Panc1 (cell line): ENCODE measurements at regions not wholly inside any gene's neighbourhood (a gene's known extent, or its start where the extent isn't known, plus 50 kb on each side); places are given as distances from the start of the nearest gene placed in this dataset.

Source experiments
- ATAC-seq: fragments of 200-7000 bp; cut with Tn5 transposase; 2 replicates; pipeline ENCODE4 v1.9.1; 2020; ENCODE audit warnings: mild to moderate bottlenecking, moderate library complexity
- BruUV-seq: library from RNA; stranded (reverse); fragments of 400-500 nt; replicated peaks from 2 replicates; lab custom pipeline; 2021; lab: Mats Ljungman, UMichigan
- CTCF ChIA-PET: fragments of 300-600 bp; sonication (Branson Sonifier 250); formaldehyde crosslinking; loops from one replicate; lab custom pipeline; 2022; ENCODE audit warnings: antibody characterized with exemption; lab: Charles Lee
- POLR2A ChIA-PET: fragments of 300-600 bp; sonication (Branson Sonifier 250); formaldehyde crosslinking; loops from one replicate; lab custom pipeline; 2022; ENCODE audit warnings: antibody characterized with exemption; lab: Charles Lee
- DNase-seq: peaks from one replicate; pipeline ENCODE4 v3.0.0-alpha.2; 2010; ENCODE audit warnings: low read depth, low spot score
- H3K27ac ChIP-seq: 2 replicates; pipeline ENCODE4 v1.5.1; 2011; ENCODE audit warnings: mild to moderate bottlenecking, low read length, inconsistent platforms
- H3K27me3 ChIP-seq: fragments of 200-500 bp; sonication (Bioruptor generic); 2 replicates; pipeline ENCODE4 v1.6.0; 2014; ENCODE audit warnings: low read length, inconsistent platforms; ENCODE audit not compliant: control insufficient read depth, insufficient read depth
- H3K36me3 ChIP-seq: fragments of 200-500 bp; sonication (Bioruptor generic); 2 replicates; pipeline ENCODE4 v1.5.1; 2014; ENCODE audit warnings: inconsistent platforms, mild to moderate bottlenecking, low read length, moderate library complexity; ENCODE audit not compliant: control insufficient read depth, insufficient read depth
- H3K4me1 ChIP-seq: 2 replicates; pipeline ENCODE4 v1.5.1; 2011; ENCODE audit warnings: inconsistent platforms, mild to moderate bottlenecking, low read length, moderate library complexity; ENCODE audit not compliant: control insufficient read depth, insufficient read depth
- H3K4me3 ChIP-seq, 2 experiments: 2 replicates each; pipeline ENCODE4 v1.5.1; 2011 to 2012; ENCODE audit warnings: low read depth in 2 of 2, low read length in 2 of 2, mild to moderate bottlenecking in 2 of 2, inconsistent platforms in 1 of 2, moderate library complexity in 1 of 2
- H3K9me3 ChIP-seq: fragments of 200-500 bp; sonication (Bioruptor generic); 2 replicates; pipeline ENCODE4 v1.5.1; 2014; ENCODE audit warnings: low read depth, mild to moderate bottlenecking, inconsistent platforms, low read length, moderate library complexity; ENCODE audit not compliant: control insufficient read depth, insufficient read depth
- CTCF ChIP-seq: fragments of 450-650 bp; IDR thresholded peaks from 2 replicates; pipeline ENCODE4 v1.5.1; 2017; ENCODE audit warnings: mild to moderate bottlenecking
- POLR2AphosphoS5 ChIP-seq: IDR thresholded peaks from 2 replicates; pipeline ENCODE4 v1.6.1; 2012; ENCODE audit warnings: mild to moderate bottlenecking, low read depth, low read length, moderate library complexity
- REST ChIP-seq, 2 experiments: IDR thresholded peaks; 2 replicates each; pipeline ENCODE4 v1.6.1; 2011 to 2012; ENCODE audit warnings: low read depth in 2 of 2, control low read depth in 1 of 2, low read length in 1 of 2, mild to moderate bottlenecking in 1 of 2, moderate library complexity in 1 of 2; ENCODE audit not compliant: insufficient read depth in 1 of 2
- SIN3A ChIP-seq: IDR thresholded peaks from 2 replicates; pipeline ENCODE4 v1.6.1; 2012; ENCODE audit warnings: low read depth, mild to moderate bottlenecking, low read length, moderate library complexity, borderline replicate concordance; ENCODE audit not compliant: insufficient read depth
- TCF7L2 ChIP-seq: IDR thresholded peaks from 2 replicates; pipeline ENCODE4 v1.6.1; 2011; ENCODE audit warnings: mild to moderate bottlenecking, low read depth, low read length, inconsistent platforms
- in situ Hi-C: cut with HindIII; loops from 2 replicates; pipeline ENCODE4 v1.10.0; 2016; ENCODE audit warnings: low sequenced_read_pairs, low pct_unique_long_range_greater_than_20kb
- intact Hi-C: fragments of 100-400 bp; cut with micrococcal nuclease; formaldehyde crosslinking; loops from one replicate; pipeline ENCODE4 v1.10.0; 2022; ENCODE audit not compliant: unreplicated experiment

GRCh38 chr19:32256341-32256975, 89.0 kb upstream of the ZNF507 start:
- no peaks in the 10 kb centered on the region for H3K4me1 ChIP-seq
- no peak overlapping the region for H3K4me3 ChIP-seq
- in situ Hi-C loops (no loop called here), intact Hi-C loops (no loop called here)
- H3K9me3 ChIP-seq = no peaks in the 10 kb centered on the region
- ATAC-seq (no peak), DNase-seq (no peak)
- POLR2A ChIA-PET = no interaction called here
- no peaks in the 10 kb centered on the region for H3K36me3 ChIP-seq
- no peaks in the 10 kb centered on the region for H3K27me3 ChIP-seq
- no TSS peak for BruUV-seq
- TF ChIP-seq POLR2AphosphoS5 (no peak), REST (IDR thresholded peaks at IDR 0.05; ENCODE audit: insufficient read depth in 1 of 2, low read depth in 2 of 2, low read length in 1 of 2) (no peak), TCF7L2 (no peak), CTCF (no peak), SIN3A (no peak)
- CTCF ChIA-PET = interaction anchor here (0.7 kb wide), 1 partner anchor 1149 kb away, joined by 3 read pairs; no protein-coding TSS in a partner anchor
- no peak overlapping the region for H3K27ac ChIP-seq

GRCh38 chr19:32257326-32258073, 87.9 kb upstream of the ZNF507 start:
- BruUV-seq = no TSS peak
- no peak for TF ChIP-seq CTCF
- TF ChIP-seq TCF7L2 = no peak
- no peak for TF ChIP-seq REST (IDR thresholded peaks at IDR 0.05; ENCODE audit: insufficient read depth in 1 of 2, low read depth in 2 of 2, low read length in 1 of 2)
- TF ChIP-seq POLR2AphosphoS5 = no peak
- no peak for TF ChIP-seq SIN3A
- Histone ChIP-seq H3K4me1 (no peaks in the 10 kb centered on the region), H3K36me3 (no peaks in the 10 kb centered on the region), H3K4me3 (no peak overlapping the region), H3K9me3 (no peaks in the 10 kb centered on the region), H3K27me3 (no peaks in the 10 kb centered on the region), H3K27ac (no peak overlapping the region)
- in situ Hi-C loops = no loop called here
- DNase-seq = no peak
- CTCF ChIA-PET = interaction anchor here (0.5 to 0.6 kb wide), 2 partner anchors 96 to 312 kb away, joined by 3 to 5 read pairs; no protein-coding TSS in a partner anchor
- POLR2A ChIA-PET = no interaction called here
- intact Hi-C loops = no loop called here
- no peak for ATAC-seq
